Loucy (cell line): ENCODE measurements at regions not wholly inside any gene's neighbourhood (a gene's known extent, or its start where the extent isn't known, plus 50 kb on each side); places are given as distances from the start of the nearest gene placed in this dataset.

Experiments
- CTCF ChIP-seq: fragments of 200-600 bp; sonication (generic); conservative IDR thresholded peaks from 2 replicates; pipeline ENCODE4 v1.5.1; 2014; ENCODE audit warnings: mild to moderate bottlenecking, antibody characterized with exemption, low read length
- EZH2phosphoT487 ChIP-seq: fragments of 200-600 bp; IDR thresholded peaks from 2 replicates; pipeline ENCODE4 v1.6.1; 2018; ENCODE audit warnings: antibody characterized with exemption, mild to moderate bottlenecking, moderate library complexity, borderline replicate concordance

- no peak for TF ChIP-seq CTCF
- no peak for TF ChIP-seq EZH2phosphoT487
Observed at GRCh38 chr16:62298600-62298999, 262.4 kb upstream of the CDH8 start.
